DMS153 (cell line): ENCODE measurements at regions not wholly inside any gene's neighbourhood (a gene's known extent, or its start where the extent isn't known, plus 50 kb on each side); places are given as distances from the start of the nearest gene placed in this dataset.

Experiments used
- DNase-seq: peaks from one replicate; lab custom pipeline; 2025; lab: John Stamatoyannopoulos, UW

- no peak for DNase-seq
Measured at GRCh38 chr11:19519912-19520641, 192.6 kb upstream of the NAV2 start.

GRCh38 chr11:19519353-19519752, 193.3 kb upstream of the NAV2 start:
- no peak for DNase-seq

GRCh38 chr11:19513253-19513652, 199.4 kb upstream of the NAV2 start:
- no peak for DNase-seq

- no peak for DNase-seq
Measured at GRCh38 chr11:19512618-19513017, 200.0 kb upstream of the NAV2 start.

GRCh38 chr11:19511413-19512183, 201.0 kb upstream of the NAV2 start:
- peak; percentile 78 for DNase-seq

- no peak for DNase-seq
Measured at GRCh38 chr11:19511066-19511412, 201.6 kb upstream of the NAV2 start.

- DNase-seq, result no peak
Measured at GRCh38 chr11:19510468-19510867, 202.2 kb upstream of the NAV2 start.

GRCh38 chr11:19509215-19509614, 203.4 kb upstream of the NAV2 start:
- DNase-seq, result no peak

GRCh38 chr11:19508165-19508564, 204.5 kb upstream of the NAV2 start:
- DNase-seq, result no peak

GRCh38 chr11:19506816-19507486, 205.7 kb upstream of the NAV2 start:
- DNase-seq, result no peak

GRCh38 chr11:19502691-19503253, 209.9 kb upstream of the NAV2 start:
- no peak for DNase-seq

GRCh38 chr11:19501631-19502030, 211.0 kb upstream of the NAV2 start:
- DNase-seq, result no peak

- no peak for DNase-seq
Measured at GRCh38 chr11:19499999-19500398, 212.6 kb upstream of the NAV2 start.

GRCh38 chr11:19499026-19499669, 213.5 kb upstream of the NAV2 start:
- no peak for DNase-seq

- peak; percentile 89 for DNase-seq
Measured at GRCh38 chr11:19493446-19494213, 219.0 kb upstream of the NAV2 start.

GRCh38 chr11:19482319-19483100, 230.1 kb upstream of the NAV2 start:
- DNase-seq, result no peak

- DNase-seq, result no peak
Measured at GRCh38 chr11:19480540-19480939, 232.1 kb upstream of the NAV2 start.

GRCh38 chr11:19478891-19479290, 233.7 kb upstream of the NAV2 start:
- DNase-seq, result no peak

GRCh38 chr11:19474954-19475721, 234.4 kb upstream of the E2F8 start:
- DNase-seq, result peak; percentile 72

- DNase-seq, result peak; percentile 20
Measured at GRCh38 chr11:19474211-19474610, 233.5 kb upstream of the E2F8 start.
